ENCODE measurements at regions not wholly inside any gene's neighbourhood (a gene's known extent, or its start where the extent isn't known, plus 50 kb on each side); places are given as distances from the start of the nearest gene placed in this dataset.
"Not testable (repeated sequence)": the region's sequence is repeated elsewhere in the genome, so short reads cannot be mapped to it uniquely, and the experiment has no call there.

- H3K9me3 Mint-ChIP-seq, result no peaks in the 10 kb centered on the region
These were observed 156.2 kb upstream of the TNRC6C start for GRCh38 chr17:77802333-77802615.

GRCh38 chr17:77802811-77803220 lies 155.7 kb upstream of the TNRC6C start:
- no peak overlapping the region for H3K27ac Mint-ChIP-seq

More at GRCh38 chr17:77802333-77802615, 156.2 kb upstream of the TNRC6C start:
- Mint-ChIP-seq H3K36me3 (ENCODE audit: low read depth) (no peaks in the 10 kb centered on the region), H3K27me3 (peaks cover 8% of the 10 kb centered on the region), H3K4me3 (no peak overlapping the region), H3K27ac (no peak overlapping the region), H3K4me1 (ENCODE audit: low read depth) (no peaks in the 10 kb centered on the region)

GRCh38 chr17:77803726-77804125 lies 154.8 kb upstream of the TNRC6C start:
- Mint-ChIP-seq H3K9me3 (no peaks in the 10 kb centered on the region), H3K27me3 (peaks cover 8% of the 10 kb centered on the region), H3K4me3 (no peak overlapping the region), H3K27ac (no peak overlapping the region), H3K36me3 (ENCODE audit: low read depth) (no peaks in the 10 kb centered on the region), H3K4me1 (ENCODE audit: low read depth) (no peaks in the 10 kb centered on the region)

More at GRCh38 chr17:77802811-77803220, 155.7 kb upstream of the TNRC6C start:
- peaks cover 8% of the 10 kb centered on the region for H3K27me3 Mint-ChIP-seq
- H3K36me3 Mint-ChIP-seq (ENCODE audit: low read depth), result no peaks in the 10 kb centered on the region
- H3K4me1 Mint-ChIP-seq (ENCODE audit: low read depth), result no peaks in the 10 kb centered on the region
- H3K4me3 Mint-ChIP-seq, result no peak overlapping the region
- no peaks in the 10 kb centered on the region for H3K9me3 Mint-ChIP-seq

DNA sequence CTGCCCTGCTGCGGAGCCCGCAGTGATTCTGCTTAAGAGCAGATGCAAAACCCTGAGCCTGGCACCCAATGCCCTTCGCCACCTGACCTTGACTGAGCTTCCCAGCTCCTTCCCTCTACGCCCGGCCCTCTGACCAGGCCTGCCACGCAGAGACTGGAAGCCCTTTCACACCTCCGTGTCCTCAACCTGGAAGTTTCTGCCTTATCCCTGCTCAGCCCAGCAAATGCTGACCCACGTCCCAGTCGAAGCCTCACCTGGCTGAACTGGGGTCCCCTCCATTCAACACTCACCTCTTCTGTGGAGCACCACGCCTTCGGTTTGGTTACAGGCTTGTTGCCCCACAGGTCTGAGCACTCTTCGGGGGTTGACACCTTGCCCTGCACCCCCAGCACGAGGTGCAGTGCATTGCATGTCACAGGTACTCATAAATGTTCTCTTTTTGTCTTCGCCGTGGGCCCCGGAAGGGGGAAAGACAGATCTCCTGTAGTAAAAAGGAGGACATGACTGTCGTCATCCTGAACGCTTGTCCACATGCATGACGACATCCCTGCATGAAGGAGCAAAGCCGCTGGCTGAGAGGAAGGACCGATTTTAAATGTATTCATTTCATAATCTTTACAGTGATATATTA lies 153.6 kb upstream of the TNRC6C start:
- no peak overlapping the region for H3K27ac Mint-ChIP-seq
- H3K4me1 Mint-ChIP-seq (ENCODE audit: low read depth), result no peaks in the 10 kb centered on the region
- no peak overlapping the region for H3K4me3 Mint-ChIP-seq
- no peaks in the 10 kb centered on the region for H3K36me3 Mint-ChIP-seq (ENCODE audit: low read depth)
- H3K9me3 Mint-ChIP-seq, result no peaks in the 10 kb centered on the region
- peaks cover 8% of the 10 kb centered on the region for H3K27me3 Mint-ChIP-seq

DNA sequence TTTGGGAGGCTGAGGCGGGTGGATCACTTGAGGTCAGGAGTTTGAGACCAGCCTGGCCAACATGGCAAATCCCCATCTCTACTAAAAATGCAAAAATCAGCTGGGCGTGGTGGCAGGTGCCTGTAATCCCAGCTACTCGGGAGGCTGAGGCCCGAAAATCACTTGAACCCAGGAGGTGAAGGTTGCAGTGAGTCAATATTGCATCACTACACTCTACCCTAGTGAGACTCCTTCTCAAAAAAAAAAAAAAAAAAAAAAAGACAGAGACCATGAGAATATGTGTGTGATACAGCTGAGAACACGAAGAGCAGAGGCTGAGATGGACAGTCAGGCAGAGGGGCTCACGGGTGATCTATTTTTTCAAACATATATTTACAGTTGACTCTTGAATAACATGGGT lies 152.5 kb upstream of the TNRC6C start:
- not testable (repeated sequence) for H3K4me1 Mint-ChIP-seq (ENCODE audit: low read depth); H3K27me3 Mint-ChIP-seq; H3K36me3 Mint-ChIP-seq (ENCODE audit: low read depth); H3K4me3 Mint-ChIP-seq; H3K9me3 Mint-ChIP-seq; H3K27ac Mint-ChIP-seq

GRCh38 chr17:77807051-77807745 lies 151.3 kb upstream of the TNRC6C start:
- H3K4me3 Mint-ChIP-seq, result no peak overlapping the region
- H3K36me3 Mint-ChIP-seq (ENCODE audit: low read depth), result no peaks in the 10 kb centered on the region
- no peaks in the 10 kb centered on the region for H3K9me3 Mint-ChIP-seq
- H3K27ac Mint-ChIP-seq, result no peak overlapping the region
- H3K27me3 Mint-ChIP-seq, result peaks cover 3% of the 10 kb centered on the region
- no peaks in the 10 kb centered on the region for H3K4me1 Mint-ChIP-seq (ENCODE audit: low read depth)

- no peak overlapping the region for H3K27ac Mint-ChIP-seq
- H3K4me3 Mint-ChIP-seq, result no peak overlapping the region
- no peaks in the 10 kb centered on the region for H3K27me3 Mint-ChIP-seq
- H3K36me3 Mint-ChIP-seq (ENCODE audit: low read depth), result no peaks in the 10 kb centered on the region
- no peaks in the 10 kb centered on the region for H3K9me3 Mint-ChIP-seq
- no peaks in the 10 kb centered on the region for H3K4me1 Mint-ChIP-seq (ENCODE audit: low read depth)
These were observed 150.6 kb upstream of the TNRC6C start for GRCh38 chr17:77807746-77808441.

- H3K9me3 Mint-ChIP-seq, result no peaks in the 10 kb centered on the region
- H3K27me3 Mint-ChIP-seq, result peaks cover 7% of the 10 kb centered on the region
- no peak overlapping the region for H3K4me3 Mint-ChIP-seq
- no peaks in the 10 kb centered on the region for H3K4me1 Mint-ChIP-seq (ENCODE audit: low read depth)
- H3K36me3 Mint-ChIP-seq (ENCODE audit: low read depth), result no peaks in the 10 kb centered on the region
- no peak overlapping the region for H3K27ac Mint-ChIP-seq
These were observed 149.6 kb upstream of the TNRC6C start for GRCh38 chr17:77808686-77809425.

- Mint-ChIP-seq H3K36me3 (ENCODE audit: low read depth) (no peaks in the 10 kb centered on the region), H3K9me3 (no peaks in the 10 kb centered on the region), H3K4me3 (no peak overlapping the region), H3K27me3 (peaks cover 7% of the 10 kb centered on the region), H3K27ac (no peak overlapping the region), H3K4me1 (ENCODE audit: low read depth) (no peaks in the 10 kb centered on the region)
These were observed 148.7 kb upstream of the TNRC6C start for GRCh38 chr17:77809814-77810213.

GRCh38 chr17:77810536-77810935 lies 148.0 kb upstream of the TNRC6C start:
- no peaks in the 10 kb centered on the region for H3K9me3 Mint-ChIP-seq
- H3K27me3 Mint-ChIP-seq, result peaks cover 7% of the 10 kb centered on the region
- no peak overlapping the region for H3K4me3 Mint-ChIP-seq
- H3K27ac Mint-ChIP-seq, result no peak overlapping the region
- H3K36me3 Mint-ChIP-seq (ENCODE audit: low read depth), result no peaks in the 10 kb centered on the region
- no peaks in the 10 kb centered on the region for H3K4me1 Mint-ChIP-seq (ENCODE audit: low read depth)

DNA sequence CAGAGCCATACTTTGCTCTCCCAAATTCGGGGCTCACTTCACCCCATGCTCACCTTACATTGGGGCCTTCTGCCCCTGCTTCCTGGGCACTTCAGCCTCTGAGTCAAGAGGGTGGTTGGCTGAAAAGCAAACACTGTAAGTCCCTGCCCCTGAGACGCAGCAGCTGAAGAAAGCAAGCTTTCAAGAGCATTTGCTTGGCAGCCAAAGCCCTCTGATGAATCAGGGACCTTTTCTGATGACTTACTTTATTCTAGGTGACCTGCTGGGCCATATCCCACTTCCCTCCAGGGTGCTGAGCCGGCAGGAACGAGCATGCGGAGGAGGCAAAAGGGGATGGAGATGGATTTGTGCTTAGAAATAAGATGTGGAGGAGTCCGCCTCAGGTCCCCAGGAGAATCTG lies 147.0 kb upstream of the TNRC6C start:
- Mint-ChIP-seq H3K27ac (no peak overlapping the region), H3K36me3 (ENCODE audit: low read depth) (no peaks in the 10 kb centered on the region), H3K27me3 (peaks cover 7% of the 10 kb centered on the region), H3K4me3 (no peak overlapping the region), H3K4me1 (ENCODE audit: low read depth) (no peaks in the 10 kb centered on the region), H3K9me3 (no peaks in the 10 kb centered on the region)

- Mint-ChIP-seq H3K4me1 (ENCODE audit: low read depth) (no peaks in the 10 kb centered on the region), H3K36me3 (ENCODE audit: low read depth) (no peaks in the 10 kb centered on the region), H3K27ac (no peak overlapping the region), H3K27me3 (peaks cover 7% of the 10 kb centered on the region), H3K4me3 (no peak overlapping the region), H3K9me3 (no peaks in the 10 kb centered on the region)
These were observed 144.3 kb upstream of the TNRC6C start for GRCh38 chr17:77814091-77814772.

DNA sequence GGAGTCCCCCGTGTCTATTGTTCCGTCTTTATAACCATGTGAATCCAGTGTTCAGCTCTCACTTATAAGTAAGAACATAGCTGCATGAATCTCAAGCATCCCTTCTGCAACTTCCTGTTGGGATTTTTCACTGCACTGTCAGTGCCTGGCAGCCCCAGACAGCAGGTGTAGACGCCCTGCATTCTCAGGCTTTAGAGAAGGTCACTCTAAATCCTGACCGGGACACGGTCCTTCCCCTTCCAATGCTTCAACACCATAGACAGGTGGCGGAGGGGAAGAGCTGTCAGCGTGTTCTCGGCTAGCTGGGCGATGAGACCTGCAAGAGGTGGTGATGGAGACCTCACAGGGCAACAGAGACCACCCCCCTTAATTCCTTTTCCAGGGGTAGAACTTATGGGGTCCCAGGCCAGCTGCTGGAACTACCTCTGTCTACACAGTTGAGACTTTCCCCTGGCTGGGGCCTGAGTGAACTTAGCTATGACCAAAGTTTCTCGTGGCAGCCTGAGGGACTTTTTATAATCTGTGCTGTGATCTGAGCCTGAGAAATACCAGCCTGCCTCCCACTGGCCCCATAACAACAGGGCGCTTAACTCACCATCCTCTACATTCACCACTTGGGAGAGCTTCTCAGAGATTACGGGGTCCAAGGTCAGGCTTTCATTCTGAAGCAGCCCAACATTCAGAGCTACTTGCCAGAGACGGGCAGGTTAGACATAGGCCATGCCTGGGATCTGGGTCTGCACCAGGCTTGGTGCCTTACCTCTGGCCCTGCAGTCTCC lies 143.2 kb upstream of the TNRC6C start:
- no peak overlapping the region for H3K4me3 Mint-ChIP-seq

GRCh38 chr17:77817953-77818352 lies 140.6 kb upstream of the TNRC6C start:
- H3K27me3 Mint-ChIP-seq, result peaks cover 7% of the 10 kb centered on the region
- no peak overlapping the region for H3K27ac Mint-ChIP-seq
- no peak overlapping the region for H3K4me3 Mint-ChIP-seq
- H3K4me1 Mint-ChIP-seq (ENCODE audit: low read depth), result no peaks in the 10 kb centered on the region
- H3K9me3 Mint-ChIP-seq, result no peaks in the 10 kb centered on the region
- H3K36me3 Mint-ChIP-seq (ENCODE audit: low read depth), result no peaks in the 10 kb centered on the region

More for the DNA sequence above, 143.2 kb upstream of the TNRC6C start:
- no peaks in the 10 kb centered on the region for H3K4me1 Mint-ChIP-seq (ENCODE audit: low read depth)
- no peaks in the 10 kb centered on the region for H3K36me3 Mint-ChIP-seq (ENCODE audit: low read depth)
- H3K27ac Mint-ChIP-seq, result no peak overlapping the region
- H3K9me3 Mint-ChIP-seq, result no peaks in the 10 kb centered on the region
- H3K27me3 Mint-ChIP-seq, result peaks cover 7% of the 10 kb centered on the region

All from stimulated activated naive CD8-positive, alpha-beta T cell treated with anti-CD3 and anti-CD28 coated beads, Interleukin-15, Interleukin-2, amounts not matched to agents 100 ng/mL and 50 ng/mL, for 24 hours (primary cell).